HCT116 (cell line): ENCODE measurements at regions not wholly inside any gene's neighbourhood (a gene's known extent, or its start where the extent isn't known, plus 50 kb on each side); places are given as distances from the start of the nearest gene placed in this dataset.

Experiments used
- CBX3 ChIP-seq: IDR thresholded peaks from 2 replicates; pipeline ENCODE4 v1.6.1; 2012; ENCODE audit warnings: low read depth
- CTCF ChIP-seq, 3 experiments: fragments of 200-600 bp in 1 of 3; sonication (generic) in 1 of 3; IDR thresholded peaks in 2 of 3; conservative IDR thresholded peaks in 1 of 3; 2 replicates each; pipeline ENCODE4 v1.5.1; 2012 to 2017; ENCODE audit warnings: low read depth in 2 of 3, low read length in 2 of 3, antibody characterized with exemption in 1 of 3, borderline replicate concordance in 1 of 3, control low read depth in 1 of 3, mild to moderate bottlenecking in 1 of 3, mixed read lengths in 1 of 3, mixed run types in 1 of 3, moderate library complexity in 1 of 3; ENCODE audit not compliant: insufficient read depth in 1 of 3
- EZH2 ChIP-seq: fragments of 200-600 bp; sonication (generic); IDR thresholded peaks from 2 replicates; pipeline ENCODE4 v1.6.1; 2017; ENCODE audit warnings: antibody characterized with exemption, mixed run types
- FOSL1 ChIP-seq: IDR thresholded peaks from 2 replicates; pipeline ENCODE4 v1.6.1; 2012; ENCODE audit warnings: low read depth
- JUND ChIP-seq: IDR thresholded peaks from 2 replicates; pipeline ENCODE4 v1.6.1; 2012
- MAX ChIP-seq: IDR thresholded peaks from 2 replicates; pipeline ENCODE4 v1.6.1; 2012
- POLR2A ChIP-seq: IDR thresholded peaks from 2 replicates; pipeline ENCODE4 v1.7.0; 2011; ENCODE audit warnings: borderline replicate concordance; ENCODE audit not compliant: insufficient read depth, insufficient read length; ENCODE audit errors: extremely low read depth
- POLR2AphosphoS5 ChIP-seq: IDR thresholded peaks from 2 replicates; pipeline ENCODE4 v1.6.1; 2011; ENCODE audit warnings: mild to moderate bottlenecking, low read depth, low read length, moderate library complexity
- RAD21 ChIP-seq: IDR thresholded peaks from 2 replicates; pipeline ENCODE4 v1.6.1; 2012; ENCODE audit warnings: low read depth, mild to moderate bottlenecking
- REST ChIP-seq: IDR thresholded peaks from 2 replicates; pipeline ENCODE4 v1.6.1; 2012; ENCODE audit warnings: low read depth
- SIN3A ChIP-seq: IDR thresholded peaks from 2 replicates; pipeline ENCODE4 v1.6.1; 2012; ENCODE audit warnings: low read depth
- SP1 ChIP-seq: IDR thresholded peaks from 2 replicates; pipeline ENCODE4 v1.6.1; 2012; ENCODE audit warnings: low read depth
- ZNF274 ChIP-seq: fragments of 200-500 bp; sonication (Bioruptor generic); IDR thresholded peaks from 2 replicates; pipeline ENCODE4 v1.6.1; 2014; ENCODE audit warnings: mild to moderate bottlenecking, low read depth, low read length, inconsistent platforms

GRCh38 chr6:139628270-139628669 lies 253.8 kb upstream of the CITED2 start:
- TF ChIP-seq POLR2A: no peak
- TF ChIP-seq SP1: no peak
- no peak for TF ChIP-seq SIN3A
- TF ChIP-seq POLR2AphosphoS5: no peak
- no peak for TF ChIP-seq CTCF (IDR thresholded peaks at IDR 0.05 in 2 of 3, conservative IDR thresholded peaks at IDR 0.05 in 1 of 3; ENCODE audit: borderline replicate concordance in 1 of 3, insufficient read depth in 1 of 3, low read depth in 2 of 3, low read length in 2 of 3)
- TF ChIP-seq FOSL1: no peak
- no peak for TF ChIP-seq EZH2
- TF ChIP-seq ZNF274: no peak
- TF ChIP-seq RAD21: no peak
- TF ChIP-seq REST: no peak
- TF ChIP-seq CBX3: no peak
- TF ChIP-seq JUND: no peak
- no peak for TF ChIP-seq MAX
